ENCODE measurements at regions not wholly inside any gene's neighbourhood (a gene's known extent, or its start where the extent isn't known, plus 50 kb on each side); places are given as distances from the start of the nearest gene placed in this dataset.

GRCh38 chr2:120441351-120441700 is 95.4 kb downstream of the INHBB start:
- H3K27me3 Mint-ChIP-seq (ENCODE audit: low read depth), result peaks cover 50% of the 10 kb centered on the region
- no peak for DNase-seq (ENCODE audit: low spot score)

GRCh38 chr2:120441744-120442471 is 96.0 kb downstream of the INHBB start:
- peaks cover 51% of the 10 kb centered on the region for H3K27me3 Mint-ChIP-seq (ENCODE audit: low read depth)
- no peaks in the 10 kb centered on the region for H3K9me3 Mint-ChIP-seq (ENCODE audit: low read depth)
- peak; percentile 74 for DNase-seq (ENCODE audit: low spot score)
- H3K4me3 Mint-ChIP-seq (ENCODE audit: unreplicated experiment), result peak overlapping the region; percentile 58
- no peak overlapping the region for H3K27ac Mint-ChIP-seq (ENCODE audit: unreplicated experiment)
- TF ChIP-seq, protein P1, sequence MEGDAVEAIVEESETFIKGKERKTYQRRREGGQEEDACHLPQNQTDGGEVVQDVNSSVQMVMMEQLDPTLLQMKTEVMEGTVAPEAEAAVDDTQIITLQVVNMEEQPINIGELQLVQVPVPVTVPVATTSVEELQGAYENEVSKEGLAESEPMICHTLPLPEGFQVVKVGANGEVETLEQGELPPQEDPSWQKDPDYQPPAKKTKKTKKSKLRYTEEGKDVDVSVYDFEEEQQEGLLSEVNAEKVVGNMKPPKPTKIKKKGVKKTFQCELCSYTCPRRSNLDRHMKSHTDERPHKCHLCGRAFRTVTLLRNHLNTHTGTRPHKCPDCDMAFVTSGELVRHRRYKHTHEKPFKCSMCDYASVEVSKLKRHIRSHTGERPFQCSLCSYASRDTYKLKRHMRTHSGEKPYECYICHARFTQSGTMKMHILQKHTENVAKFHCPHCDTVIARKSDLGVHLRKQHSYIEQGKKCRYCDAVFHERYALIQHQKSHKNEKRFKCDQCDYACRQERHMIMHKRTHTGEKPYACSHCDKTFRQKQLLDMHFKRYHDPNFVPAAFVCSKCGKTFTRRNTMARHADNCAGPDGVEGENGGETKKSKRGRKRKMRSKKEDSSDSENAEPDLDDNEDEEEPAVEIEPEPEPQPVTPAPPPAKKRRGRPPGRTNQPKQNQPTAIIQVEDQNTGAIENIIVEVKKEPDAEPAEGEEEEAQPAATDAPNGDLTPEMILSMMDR (IDR thresholded peaks at IDR 0.05), result peak; percentile 24
- peaks cover 17% of the 10 kb centered on the region for H3K4me1 Mint-ChIP-seq (ENCODE audit: low read depth)
- H3K36me3 Mint-ChIP-seq (ENCODE audit: low read depth), result no peaks in the 10 kb centered on the region

More at GRCh38 chr2:120441351-120441700, 95.4 kb downstream of the INHBB start:
- Mint-ChIP-seq H3K4me1 (ENCODE audit: low read depth) (peaks cover 17% of the 10 kb centered on the region), H3K36me3 (ENCODE audit: low read depth) (no peaks in the 10 kb centered on the region), H3K4me3 (ENCODE audit: unreplicated experiment) (no peak overlapping the region), H3K27ac (ENCODE audit: unreplicated experiment) (no peak overlapping the region), H3K9me3 (ENCODE audit: low read depth) (no peaks in the 10 kb centered on the region)
- TF ChIP-seq, protein P1 (IDR thresholded peaks at IDR 0.05), result no peak

DNA sequence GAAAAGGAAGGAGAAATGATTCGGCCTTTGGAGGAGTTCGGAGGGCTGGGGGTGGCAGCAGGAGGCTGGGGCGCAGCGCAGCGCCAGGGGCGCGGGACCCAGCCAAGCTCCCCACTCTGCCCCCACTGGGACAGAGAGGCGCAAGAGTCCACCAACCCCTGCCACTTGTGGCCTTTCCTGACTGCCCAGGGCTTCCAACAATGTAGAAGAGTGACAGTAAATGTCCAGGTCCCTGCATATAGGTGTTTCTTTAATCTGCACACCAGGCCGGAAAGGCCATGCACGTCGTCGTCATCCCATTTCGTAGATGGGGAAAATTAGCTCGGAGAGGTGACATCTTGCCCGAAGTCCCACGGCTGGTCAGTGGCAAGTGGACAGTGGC is 96.6 kb downstream of the INHBB start:
- Mint-ChIP-seq H3K9me3 (ENCODE audit: low read depth) (no peaks in the 10 kb centered on the region), H3K27ac (ENCODE audit: unreplicated experiment) (no peak overlapping the region)
- no peak for DNase-seq (ENCODE audit: low spot score)

GRCh38 chr2:120442923-120443571 is 97.1 kb downstream of the INHBB start:
- Mint-ChIP-seq H3K4me1 (ENCODE audit: low read depth) (peaks cover 17% of the 10 kb centered on the region), H3K4me3 (ENCODE audit: unreplicated experiment) (peak overlapping the region; percentile 58), H3K27me3 (ENCODE audit: low read depth) (peaks cover 51% of the 10 kb centered on the region), H3K36me3 (ENCODE audit: low read depth) (no peaks in the 10 kb centered on the region), H3K9me3 (ENCODE audit: low read depth) (no peaks in the 10 kb centered on the region), H3K27ac (ENCODE audit: unreplicated experiment) (no peak overlapping the region)
- peak; percentile 75 for DNase-seq (ENCODE audit: low spot score)
- TF ChIP-seq, protein P1 (IDR thresholded peaks at IDR 0.05), result no peak

More for the DNA sequence above, 96.6 kb downstream of the INHBB start:
- Mint-ChIP-seq H3K36me3 (ENCODE audit: low read depth) (no peaks in the 10 kb centered on the region), H3K4me1 (ENCODE audit: low read depth) (peaks cover 17% of the 10 kb centered on the region), H3K4me3 (ENCODE audit: unreplicated experiment) (peak overlapping the region; percentile 58), H3K27me3 (ENCODE audit: low read depth) (peaks cover 51% of the 10 kb centered on the region)
- TF ChIP-seq, protein P1 (IDR thresholded peaks at IDR 0.05), result no peak

- H3K9me3 Mint-ChIP-seq (ENCODE audit: low read depth), result no peaks in the 10 kb centered on the region
- peaks cover 49% of the 10 kb centered on the region for H3K27me3 Mint-ChIP-seq (ENCODE audit: low read depth)
- no peak overlapping the region for H3K27ac Mint-ChIP-seq (ENCODE audit: unreplicated experiment)
- no peak overlapping the region for H3K4me3 Mint-ChIP-seq (ENCODE audit: unreplicated experiment)
- TF ChIP-seq, protein P1 (IDR thresholded peaks at IDR 0.05), result no peak
- DNase-seq (ENCODE audit: low spot score), result peak; percentile 42
- H3K4me1 Mint-ChIP-seq (ENCODE audit: low read depth), result peaks cover 17% of the 10 kb centered on the region
- no peaks in the 10 kb centered on the region for H3K36me3 Mint-ChIP-seq (ENCODE audit: low read depth)
These were observed 98.0 kb downstream of the INHBB start for GRCh38 chr2:120443946-120444345.
